GM12891 (cell line): ENCODE measurements at regions not wholly inside any gene's neighbourhood (a gene's known extent, or its start where the extent isn't known, plus 50 kb on each side); places are given as distances from the start of the nearest gene placed in this dataset.

ENCODE experiments used
- PAX5 ChIP-seq: IDR thresholded peaks from 2 replicates; pipeline ENCODE4 v1.6.1; 2011; ENCODE audit warnings: low read length, moderate library complexity, mild to moderate bottlenecking; ENCODE audit not compliant: insufficient read depth, severe bottlenecking
- POLR2A ChIP-seq: IDR thresholded peaks from 2 replicates; pipeline ENCODE4 v1.6.1; 2011; ENCODE audit warnings: low read depth, low read length, control low read depth
- SPI1 ChIP-seq: IDR thresholded peaks from 2 replicates; pipeline ENCODE4 v1.6.1; 2011; ENCODE audit warnings: low read depth, low read length, control low read depth
- TAF1 ChIP-seq: IDR thresholded peaks from 2 replicates; pipeline ENCODE4 v1.6.1; 2011; ENCODE audit warnings: low read depth, low read length, control low read depth

DNA sequence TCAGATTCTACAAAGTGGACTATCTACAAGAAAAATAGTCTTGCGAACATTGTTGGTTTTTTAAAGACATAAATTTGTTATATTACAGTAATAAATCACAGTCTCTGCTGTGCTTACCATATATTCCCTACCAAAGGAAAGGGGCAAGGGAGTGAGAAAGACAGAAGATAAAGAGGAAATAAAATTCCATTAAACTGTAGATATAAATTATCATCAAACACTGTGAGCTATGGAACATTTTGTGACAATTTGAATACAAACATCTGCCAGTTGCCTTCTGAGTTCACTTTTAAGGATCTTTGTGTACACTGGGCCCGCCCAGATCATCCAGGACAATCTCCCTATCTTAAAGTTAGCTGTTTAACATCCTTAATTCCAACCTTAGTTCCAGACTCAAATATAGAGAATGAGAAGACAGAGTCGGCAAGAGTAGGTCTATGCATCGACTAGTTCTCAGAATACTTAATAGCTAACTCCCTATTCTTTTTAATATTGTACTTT lies 122.8 kb downstream of the NUFIP1 start:
- TF ChIP-seq PAX5 (no peak), POLR2A (no peak), SPI1 (no peak), TAF1 (no peak)
